Umbilical cord (tissue), 1 donor: ENCODE measurements at regions not wholly inside any gene's neighbourhood (a gene's known extent, or its start where the extent isn't known, plus 50 kb on each side); places are given as distances from the start of the nearest gene placed in this dataset.
"Not testable (repeated sequence)": the region's sequence is repeated elsewhere in the genome, so short reads cannot be mapped to it uniquely, and the experiment has no call there.

Experiments used
- DNase-seq: peaks from one replicate; pipeline ENCODE4 v3.0.0-alpha.2; 2015; ENCODE audit warnings: low spot score

DNA sequence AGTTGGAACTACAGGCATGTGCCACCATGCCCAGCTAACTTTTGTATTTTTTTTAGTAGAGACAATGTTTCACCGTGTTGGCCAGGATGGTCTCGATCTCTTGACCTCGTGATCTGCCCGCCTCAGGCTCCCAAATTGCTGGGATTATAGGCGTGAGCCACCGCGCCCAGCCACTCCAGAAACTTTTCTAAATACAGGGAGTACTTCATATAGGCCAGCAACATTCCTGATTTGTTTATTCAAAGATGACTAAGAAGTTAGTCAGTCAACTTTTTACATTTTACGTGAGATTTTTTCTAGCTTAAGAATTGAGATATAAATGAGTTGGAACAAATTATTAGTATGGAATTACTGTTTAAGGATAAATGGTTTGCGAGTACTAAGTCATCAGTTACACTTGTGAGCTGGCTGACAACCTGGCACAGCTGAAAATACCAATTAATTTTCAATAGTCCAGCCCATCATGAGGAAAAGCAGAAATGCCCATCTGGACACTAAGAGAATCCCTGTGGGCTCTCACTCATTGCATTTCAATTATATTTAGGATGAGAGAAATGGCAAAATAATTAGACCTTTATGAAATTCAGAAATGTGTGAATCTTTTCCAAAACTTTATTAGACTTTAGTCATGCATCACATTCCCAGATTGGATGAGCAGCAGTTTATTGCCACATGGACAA lies 430.8 kb upstream of the SPATA31A3 start:
- DNase-seq, result not testable (repeated sequence)

DNA sequence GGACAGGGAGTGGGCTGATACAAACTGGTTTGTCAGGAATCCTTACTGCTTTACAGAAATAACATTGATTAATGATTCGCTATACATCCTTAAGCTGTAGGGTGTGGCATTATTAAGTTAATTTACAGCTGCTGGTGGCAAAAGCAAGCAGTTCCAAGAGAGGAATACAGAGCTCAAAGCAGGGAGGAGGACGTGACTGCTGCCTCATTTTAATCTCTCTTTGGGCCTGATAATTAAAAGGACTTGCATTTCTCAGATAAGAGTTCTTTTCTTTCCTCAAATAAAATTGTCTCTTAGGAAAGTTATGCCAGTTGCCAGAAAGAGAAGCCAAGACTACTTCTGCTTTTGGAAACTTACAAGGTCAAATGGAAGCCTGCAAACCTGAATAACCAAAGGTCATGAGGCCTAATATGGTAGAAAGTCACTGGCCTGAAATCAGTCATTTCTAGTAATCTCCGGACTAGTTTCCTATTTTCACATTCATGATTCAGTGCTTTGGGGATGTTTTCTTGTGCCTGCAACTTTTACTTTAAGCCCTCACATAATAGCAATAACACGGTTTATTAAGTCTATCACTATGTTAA lies 426.2 kb upstream of the SPATA31A3 start:
- not testable (repeated sequence) for DNase-seq

DNA sequence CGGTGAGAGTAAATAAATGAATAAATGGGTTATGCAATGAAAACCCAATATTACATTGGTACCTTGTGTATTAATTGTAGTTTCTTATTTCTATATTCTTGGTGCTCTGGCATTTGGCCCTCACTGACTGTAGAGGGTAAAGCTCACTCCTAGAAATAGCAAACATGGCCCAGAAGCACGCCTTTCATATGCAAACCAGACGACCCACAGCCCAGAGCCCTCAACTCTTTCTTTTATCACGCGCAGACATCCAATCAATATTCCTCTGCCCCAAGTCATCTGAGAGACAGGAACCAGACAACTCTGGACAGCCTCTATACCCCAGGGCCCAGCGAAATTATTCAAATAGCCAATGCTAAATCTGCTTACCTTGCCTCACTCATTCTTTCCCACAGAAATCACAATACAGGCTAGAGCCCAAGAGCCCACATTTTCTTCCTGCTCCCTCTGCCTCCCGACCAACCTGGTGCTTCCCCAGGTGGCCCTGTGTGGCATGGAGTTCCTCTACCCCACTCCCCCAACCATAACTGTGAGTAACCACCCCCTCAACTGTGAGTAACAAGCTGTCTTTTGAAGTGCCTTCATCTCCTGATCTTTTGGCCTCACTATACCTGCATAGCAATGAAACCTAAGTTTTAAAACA lies 425.1 kb upstream of the SPATA31A3 start:
- not testable (repeated sequence) for DNase-seq

DNA sequence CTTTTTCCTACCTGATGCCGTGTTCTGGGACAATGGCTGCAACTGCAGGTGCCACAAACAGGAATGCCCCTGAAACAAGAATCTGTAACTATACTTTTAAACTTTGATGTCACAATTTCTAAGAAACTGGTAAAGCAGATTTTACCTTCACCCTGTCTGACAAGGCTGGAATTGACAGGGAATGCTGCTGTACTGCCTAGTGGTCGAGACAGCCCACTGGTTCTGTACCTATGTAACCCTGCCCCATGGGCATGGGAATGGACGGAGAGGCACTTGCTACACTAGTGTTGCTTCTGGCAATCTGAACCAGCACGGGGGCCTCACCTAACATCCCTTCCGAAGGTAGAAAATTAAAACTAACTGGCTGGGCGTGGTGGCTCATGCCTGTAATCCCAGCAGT lies 424.3 kb upstream of the SPATA31A3 start:
- DNase-seq, result not testable (repeated sequence)

DNA sequence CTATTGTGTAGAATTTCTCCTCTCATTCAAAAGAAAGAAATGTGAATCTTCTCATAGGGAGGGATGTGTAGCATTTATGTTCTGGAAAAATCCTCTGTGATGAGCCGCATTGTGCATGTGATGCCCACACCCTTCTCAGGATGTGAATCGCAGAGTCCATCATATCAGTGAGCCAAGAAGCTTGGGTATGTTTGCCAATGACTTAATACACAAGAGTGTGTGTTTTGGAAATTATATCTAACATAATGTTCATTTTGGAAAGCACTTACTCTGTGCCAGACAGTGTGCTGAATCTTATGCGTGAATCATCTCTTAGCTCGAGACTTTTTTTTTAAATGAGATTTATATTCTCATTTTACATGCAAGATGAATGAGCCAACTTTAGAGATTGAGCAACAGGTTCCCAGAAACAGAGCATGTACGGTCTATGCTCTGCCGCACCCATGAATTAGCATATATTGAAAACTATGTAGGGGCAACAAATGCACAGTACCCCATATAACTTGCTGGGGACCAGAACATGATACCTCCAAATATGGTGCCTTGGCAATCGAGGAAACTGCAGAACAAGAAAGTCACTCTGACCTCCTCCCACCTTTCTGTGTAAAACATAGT lies 418.4 kb upstream of the SPATA31A3 start:
- DNase-seq, result not testable (repeated sequence)

DNA sequence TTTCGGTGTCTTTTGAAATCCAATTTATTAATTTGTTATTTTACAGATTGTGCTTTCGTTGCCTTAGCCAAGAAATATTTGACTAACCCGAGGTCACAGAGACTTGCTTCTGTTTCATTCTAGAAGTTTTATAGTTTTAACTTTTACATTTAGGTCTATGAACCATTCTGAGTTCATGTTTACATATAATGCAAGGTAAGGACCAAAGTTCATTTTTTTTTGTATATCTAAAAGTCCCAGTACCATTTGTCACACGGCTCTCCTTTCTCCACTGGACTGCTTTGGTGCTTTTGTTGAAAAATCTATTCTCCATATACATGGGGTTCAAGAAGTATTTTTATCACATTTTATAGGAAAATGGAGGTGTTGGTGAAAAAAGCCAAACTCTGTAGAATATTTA lies 411.4 kb upstream of the SPATA31A3 start:
- DNase-seq, result not testable (repeated sequence)

DNA sequence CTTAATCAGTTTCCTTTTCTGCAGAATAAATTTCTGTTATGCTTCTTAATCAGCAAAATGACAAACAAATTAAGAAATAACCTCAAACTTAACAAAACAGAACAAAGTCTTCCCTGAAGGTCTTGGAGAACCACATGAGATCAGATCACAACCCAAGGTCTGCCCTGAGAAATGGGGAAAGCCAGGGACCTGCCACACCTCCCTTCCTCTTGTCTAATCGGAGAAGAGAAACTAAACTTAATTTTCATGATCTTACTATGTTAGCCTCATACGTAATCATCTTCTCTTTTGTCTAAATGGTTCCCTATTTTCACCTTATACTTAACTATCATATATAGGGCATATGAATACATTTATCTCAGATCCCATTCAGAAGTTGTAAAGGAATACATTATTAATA lies 405.4 kb upstream of the SPATA31A3 start:
- DNase-seq, result not testable (repeated sequence)

DNA sequence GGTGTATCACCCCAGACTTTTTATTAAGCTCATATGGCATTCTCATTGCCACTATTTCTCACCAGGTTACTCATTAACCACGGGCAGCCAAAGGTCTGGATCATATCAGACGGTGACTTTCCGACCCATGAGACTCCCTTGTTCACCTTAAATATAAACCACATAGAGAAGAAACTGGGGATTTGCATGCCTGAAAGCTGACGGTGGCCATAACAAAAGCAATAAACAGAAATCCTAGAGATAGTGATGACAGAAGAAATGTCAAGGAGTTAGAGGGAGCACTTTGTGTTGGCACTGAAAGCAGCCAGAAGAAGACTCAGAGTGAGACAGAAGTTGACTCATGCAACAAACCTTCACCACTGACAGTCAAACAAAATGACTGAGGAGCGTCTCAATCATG lies 402.4 kb upstream of the SPATA31A3 start:
- not testable (repeated sequence) for DNase-seq

DNA sequence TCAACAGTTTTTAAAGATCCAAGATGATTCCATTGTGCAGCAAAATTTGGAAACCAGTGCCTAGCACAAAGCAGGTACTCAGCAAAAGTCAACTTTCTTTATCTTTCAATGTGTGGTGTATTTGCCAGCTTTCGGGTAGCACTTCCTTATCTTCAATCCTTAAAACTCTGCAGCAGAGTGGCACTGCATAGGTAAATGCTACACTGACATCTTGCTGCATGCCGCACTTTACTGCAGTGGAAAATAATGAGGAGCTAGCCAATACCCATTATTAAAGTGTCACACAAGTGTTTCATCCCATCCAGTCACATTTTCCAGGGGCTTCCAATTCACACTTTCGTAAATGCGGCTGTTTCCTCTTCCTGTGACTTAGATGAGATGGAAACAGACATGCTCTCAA lies 401.7 kb upstream of the SPATA31A3 start:
- not testable (repeated sequence) for DNase-seq

DNA sequence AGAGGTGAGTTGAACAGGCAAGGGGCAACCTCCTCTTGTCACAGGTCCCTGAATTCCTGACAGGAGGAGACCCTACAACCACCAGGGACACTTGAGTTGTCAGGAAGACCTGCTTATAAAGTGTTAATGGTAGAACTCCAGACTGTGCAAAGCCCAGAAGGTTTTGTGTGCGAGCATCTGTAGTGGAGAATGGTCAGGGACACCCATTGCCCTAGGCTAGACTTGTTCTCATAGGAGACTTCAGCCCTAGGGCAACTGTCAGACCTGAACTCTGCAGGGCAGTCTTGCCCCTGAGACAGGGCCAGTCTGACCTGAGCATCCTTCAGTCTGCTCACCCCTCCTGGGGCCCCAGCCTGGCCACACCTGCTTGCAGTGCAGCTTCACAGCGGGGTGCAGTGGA lies 377.3 kb upstream of the SPATA31A3 start:
- not testable (repeated sequence) for DNase-seq

DNA sequence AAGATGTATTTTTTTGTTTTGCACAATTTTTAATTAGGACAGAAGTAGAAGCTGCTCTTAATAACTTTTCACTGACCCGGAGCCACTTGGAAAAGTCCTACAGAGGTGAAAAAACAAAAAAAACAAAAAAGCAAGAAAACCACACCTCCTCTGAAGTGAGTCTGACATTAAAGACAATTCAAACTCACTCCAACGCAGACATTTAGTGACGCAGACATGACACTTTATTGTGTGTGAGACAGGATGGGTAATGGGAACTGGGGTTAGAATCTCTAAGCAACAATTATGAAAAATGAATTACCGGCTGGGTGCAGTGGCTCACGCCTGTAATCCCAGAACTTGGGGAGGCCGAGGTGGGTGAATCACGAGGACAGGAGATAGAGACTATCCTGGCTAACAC lies 370.0 kb upstream of the SPATA31A3 start:
- DNase-seq, result not testable (repeated sequence)

DNA sequence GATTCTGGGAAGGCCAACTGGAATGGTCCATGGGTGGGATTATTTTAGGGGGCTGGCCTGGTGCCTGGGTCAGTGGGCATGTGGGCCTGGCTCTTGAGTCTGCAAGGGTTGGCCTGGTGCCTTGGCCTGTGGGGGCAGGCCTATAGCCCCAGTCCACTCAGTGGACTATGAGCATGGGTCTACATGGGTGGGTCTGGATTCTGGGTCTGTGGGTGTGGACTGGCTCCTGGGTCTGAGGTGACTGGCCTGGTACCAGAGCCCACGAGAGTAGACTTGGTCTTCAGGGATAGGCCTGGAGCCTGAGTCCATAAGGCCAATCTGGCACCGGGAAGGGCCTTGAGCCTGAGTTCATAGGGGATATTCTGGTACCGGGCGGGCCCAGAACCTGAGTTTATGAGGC lies 361.6 kb upstream of the SPATA31A3 start:
- not testable (repeated sequence) for DNase-seq

DNA sequence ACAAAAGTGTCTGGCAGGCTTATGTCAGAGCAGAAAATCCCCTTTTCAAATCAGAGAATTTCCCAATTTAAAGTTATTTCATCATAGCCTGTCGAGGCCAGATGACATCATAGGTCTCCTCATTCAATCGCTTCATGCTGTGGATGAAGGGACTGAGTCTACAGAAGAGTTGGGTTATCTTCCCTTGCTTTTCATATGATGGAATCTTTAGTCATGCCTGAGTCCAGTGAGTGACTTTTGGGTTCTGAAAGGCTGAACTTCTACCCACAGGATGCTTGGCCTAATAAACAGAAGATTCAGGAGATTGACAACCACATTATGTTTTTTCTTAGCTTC lies 357.0 kb upstream of the SPATA31A3 start:
- DNase-seq, result not testable (repeated sequence)

DNA sequence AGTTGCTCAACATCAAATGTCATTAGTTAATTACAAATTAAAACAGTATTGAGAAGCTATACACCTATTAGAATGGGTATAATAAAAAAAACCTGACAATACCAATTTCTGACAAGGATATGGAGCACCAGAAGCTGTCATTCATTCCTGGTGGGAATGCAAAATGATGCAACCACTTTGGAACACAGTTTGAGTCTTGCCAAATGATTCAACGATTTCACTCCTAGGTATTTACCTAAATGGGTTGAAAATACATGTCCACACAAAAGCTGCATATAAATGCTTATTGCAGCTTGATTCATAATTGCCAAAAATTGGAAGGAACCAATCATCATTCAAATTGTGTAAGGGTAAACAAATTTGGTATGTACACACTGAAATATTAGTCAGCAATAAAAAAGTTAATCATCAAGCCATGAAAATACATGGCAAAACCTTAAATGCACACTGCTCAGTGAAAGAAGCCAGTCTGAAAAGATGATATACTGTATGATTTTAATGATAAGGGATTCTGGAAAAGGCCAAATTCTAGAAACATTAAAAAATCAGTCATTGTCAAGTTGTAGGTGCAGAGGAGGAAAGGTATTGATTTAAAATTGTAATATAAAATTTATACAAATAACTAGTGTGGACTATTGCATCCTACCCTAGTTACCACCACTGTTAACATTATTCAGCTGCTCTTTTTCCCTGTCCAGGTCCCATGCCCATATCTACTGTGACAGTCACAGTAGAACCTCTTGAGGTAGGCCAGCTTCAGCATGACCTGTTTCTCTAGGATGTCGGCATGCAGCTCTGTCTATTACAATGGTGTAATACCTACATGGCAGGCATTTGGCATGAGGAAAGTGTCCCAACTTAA lies 356.4 kb upstream of the SPATA31A3 start:
- not testable (repeated sequence) for DNase-seq

DNA sequence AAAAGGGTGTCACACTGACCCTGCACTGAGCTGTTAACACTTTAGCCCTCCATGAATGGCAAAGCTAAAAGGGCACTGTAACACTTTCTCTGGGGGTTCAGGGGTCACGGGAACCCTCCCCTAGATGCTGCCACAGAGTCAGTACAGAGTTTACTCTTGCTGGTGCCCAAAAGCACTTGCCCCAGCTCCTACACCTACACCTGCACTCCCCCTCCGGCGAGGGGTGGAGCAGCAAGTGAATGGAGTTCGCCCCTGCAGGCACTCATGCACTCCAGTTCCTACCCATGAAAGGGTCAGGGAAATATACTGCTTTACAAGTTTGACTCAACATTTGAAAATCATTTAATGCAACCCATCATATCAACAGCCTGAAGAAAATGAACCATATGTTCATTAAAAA lies 355.7 kb upstream of the SPATA31A3 start:
- DNase-seq, result not testable (repeated sequence)

DNA sequence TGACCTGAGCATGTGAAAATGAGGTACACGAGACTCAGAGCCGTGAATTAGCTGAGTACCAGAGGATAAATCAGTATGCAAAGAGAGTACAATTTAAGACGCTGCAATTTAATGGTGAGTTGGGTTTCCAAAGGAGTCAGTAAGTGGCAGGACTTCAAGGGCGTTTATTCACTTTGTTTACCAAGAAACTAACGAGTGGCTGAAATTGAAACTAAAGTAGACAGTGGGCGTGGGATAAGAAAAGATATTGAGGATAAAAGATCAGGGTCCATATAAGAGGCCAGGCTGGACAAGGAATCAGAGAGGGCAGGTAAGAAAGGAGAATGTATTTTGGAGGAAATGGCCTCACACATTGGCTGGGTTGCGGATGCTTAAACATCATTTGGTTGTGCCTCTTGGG lies 346.9 kb upstream of the SPATA31A3 start:
- DNase-seq, result not testable (repeated sequence)

DNA sequence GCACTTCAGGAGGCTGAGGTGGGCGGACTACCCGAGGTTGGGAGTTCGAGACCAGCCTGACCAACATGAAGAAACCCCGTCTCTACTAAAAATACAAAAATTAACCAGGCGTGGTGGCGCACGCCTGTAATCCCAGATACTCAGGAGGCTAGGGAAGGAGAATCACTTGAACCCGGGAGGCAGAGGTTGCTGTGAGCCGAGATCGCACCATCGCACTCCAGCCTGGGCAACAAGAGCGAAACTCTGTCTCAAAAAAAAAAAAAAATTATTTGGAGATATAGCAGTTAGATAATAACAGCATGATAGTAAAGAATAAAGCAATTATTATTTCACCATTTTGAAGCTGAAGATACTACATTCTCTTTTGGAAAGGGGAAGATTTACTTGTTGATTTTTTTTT lies 345.9 kb upstream of the SPATA31A3 start:
- DNase-seq, result not testable (repeated sequence)

DNA sequence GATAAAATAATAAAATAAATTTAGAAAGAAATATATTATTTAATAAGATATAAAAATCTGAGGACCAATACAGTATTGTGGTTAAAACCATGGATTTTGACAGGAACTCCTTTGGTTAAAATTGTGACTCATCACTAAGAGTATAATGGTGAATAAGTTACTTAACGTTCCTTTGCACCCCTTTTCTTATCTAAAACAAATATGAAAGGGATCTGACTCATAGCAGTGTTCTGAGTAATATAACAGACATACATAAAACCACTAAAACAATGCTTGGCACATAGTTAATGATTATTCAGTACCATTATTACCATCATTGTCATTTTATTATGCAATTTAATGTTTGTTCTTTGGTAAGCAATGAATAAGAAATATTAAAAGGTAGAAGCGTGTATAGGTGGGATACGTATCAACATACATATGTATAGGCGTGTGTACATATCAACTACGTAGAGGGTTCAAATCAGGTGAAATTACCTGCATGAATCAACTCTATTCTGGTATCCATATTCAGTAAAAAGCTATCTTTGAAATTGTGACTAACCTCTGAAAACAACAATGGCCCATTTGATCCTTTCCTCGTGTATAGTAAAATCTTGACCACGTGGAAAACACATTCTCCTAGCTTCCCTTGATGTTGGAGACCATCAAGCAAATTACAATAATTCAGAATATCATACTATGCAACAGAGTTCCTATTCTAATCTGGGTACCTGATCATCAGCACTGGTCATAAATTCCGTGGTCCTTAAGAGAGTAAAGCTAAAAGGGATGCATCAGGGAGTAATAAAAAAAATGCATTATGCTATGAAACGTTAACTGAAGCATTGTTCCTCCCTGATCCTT lies 342.6 kb upstream of the SPATA31A3 start:
- DNase-seq, result not testable (repeated sequence)

DNA sequence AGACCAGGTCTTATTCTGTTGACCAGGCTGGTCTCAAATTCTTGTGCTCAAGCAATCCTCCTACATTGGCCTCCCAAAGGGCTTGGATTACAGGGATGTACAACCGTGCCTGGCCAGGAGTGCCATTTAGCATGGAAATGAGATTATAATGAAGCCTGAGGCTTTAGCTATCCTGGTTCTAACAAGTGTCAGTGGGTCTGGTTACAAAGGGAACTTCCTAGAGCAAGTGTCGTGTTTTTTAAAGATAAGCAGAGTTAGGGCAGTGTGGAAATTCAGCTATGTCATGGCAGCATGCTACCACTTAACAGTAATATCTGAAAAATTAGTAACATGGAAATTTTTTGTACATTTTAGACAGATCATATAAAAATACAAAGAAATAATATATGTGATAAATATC lies 339.3 kb upstream of the SPATA31A3 start:
- not testable (repeated sequence) for DNase-seq

DNA sequence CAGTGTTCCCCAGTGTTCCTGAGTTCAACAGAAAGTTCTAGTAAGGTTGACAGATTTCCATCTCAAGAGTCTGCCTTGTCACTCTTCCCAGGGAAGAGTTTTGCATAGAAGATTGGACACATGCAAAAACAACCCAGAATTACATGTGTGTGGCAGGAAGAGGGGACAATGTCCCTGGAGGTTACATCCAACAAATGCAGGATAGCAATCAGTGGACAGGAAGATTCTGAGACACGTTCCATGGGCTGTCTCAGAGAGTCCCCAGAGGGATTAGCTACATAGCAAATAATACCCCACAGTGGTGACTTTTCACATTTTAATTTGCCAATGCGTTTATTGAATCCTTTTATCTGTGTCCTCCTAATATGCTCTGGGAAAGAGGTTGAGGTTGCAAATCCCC lies 321.1 kb upstream of the SPATA31A3 start:
- not testable (repeated sequence) for DNase-seq

DNA sequence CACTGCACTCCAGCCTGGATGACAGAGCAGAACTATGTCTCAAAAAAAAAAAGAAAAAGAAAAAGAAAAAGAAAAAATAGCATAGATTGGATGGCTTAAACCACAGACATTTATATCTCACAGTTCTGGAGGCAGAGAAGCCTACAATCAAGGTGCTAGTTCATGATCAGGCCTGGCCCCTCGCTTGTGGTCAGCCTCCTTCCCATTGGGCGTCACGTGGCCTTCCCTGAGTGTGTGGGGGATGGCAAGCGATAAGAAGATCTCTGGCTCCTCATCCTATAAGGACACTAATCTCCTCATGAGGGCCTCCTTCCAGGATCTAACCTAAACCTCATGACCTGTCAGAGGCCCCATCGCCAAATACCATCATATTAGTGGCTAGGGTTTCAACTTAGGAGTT lies 320.2 kb upstream of the SPATA31A3 start:
- DNase-seq, result not testable (repeated sequence)
